Neuron (in vitro differentiated cells): ENCODE measurements at regions not wholly inside any gene's neighbourhood (a gene's known extent, or its start where the extent isn't known, plus 50 kb on each side); places are given as distances from the start of the nearest gene placed in this dataset.
"Not testable (repeated sequence)": the region's sequence is repeated elsewhere in the genome, so short reads cannot be mapped to it uniquely, and the experiment has no call there.

Source experiments
- H2AFZ ChIP-seq: one replicate; pipeline ENCODE4 v1.6.1; 2013; ENCODE audit warnings: low read depth, mild to moderate bottlenecking, inconsistent platforms, low read length, moderate library complexity
- H3K27me3 ChIP-seq: one replicate; pipeline ENCODE4 v1.6.1; 2013; ENCODE audit warnings: low read length; ENCODE audit not compliant: insufficient read depth
- H3K36me3 ChIP-seq: one replicate; pipeline ENCODE4 v1.6.1; 2013; ENCODE audit warnings: low read length; ENCODE audit not compliant: insufficient read depth
- H3K4me1 ChIP-seq: one replicate; pipeline ENCODE4 v1.6.1; 2013; ENCODE audit warnings: low read length; ENCODE audit not compliant: insufficient read depth
- H3K4me3 ChIP-seq: 2 replicates; pipeline ENCODE4 v1.5.1; 2013; ENCODE audit warnings: mild to moderate bottlenecking, low read length, moderate library complexity
- H3K9me3 ChIP-seq: one replicate; pipeline ENCODE4 v1.6.1; 2013; ENCODE audit warnings: low read length

DNA sequence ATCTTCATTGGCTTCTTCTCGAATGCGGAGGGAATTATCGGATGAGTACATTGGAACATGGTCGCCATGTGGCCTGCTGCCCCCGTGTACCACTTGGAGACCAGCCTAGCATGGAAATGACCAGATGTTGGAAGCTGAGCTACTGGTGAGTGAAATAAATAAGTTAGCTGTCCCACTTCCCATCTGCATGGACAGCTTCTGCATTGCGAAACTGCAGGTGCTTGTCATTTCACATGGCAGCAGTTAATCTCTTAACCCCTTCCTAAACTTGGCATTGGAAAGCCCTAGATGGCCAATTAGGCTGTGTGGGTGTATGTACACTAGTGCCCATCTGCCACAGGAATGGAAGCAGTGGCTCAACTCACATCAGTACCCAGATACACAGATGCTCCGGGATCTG lies 246.6 kb upstream of the IL12B start:
- no peaks in the 10 kb centered on the region for H3K27me3 ChIP-seq
- no peaks in the 10 kb centered on the region for H3K36me3 ChIP-seq
- no peak overlapping the region for H2AFZ ChIP-seq
- H3K4me1 ChIP-seq, result peaks cover 2% of the 10 kb centered on the region
- no peak overlapping the region for H3K4me3 ChIP-seq
- no peaks in the 10 kb centered on the region for H3K9me3 ChIP-seq

DNA sequence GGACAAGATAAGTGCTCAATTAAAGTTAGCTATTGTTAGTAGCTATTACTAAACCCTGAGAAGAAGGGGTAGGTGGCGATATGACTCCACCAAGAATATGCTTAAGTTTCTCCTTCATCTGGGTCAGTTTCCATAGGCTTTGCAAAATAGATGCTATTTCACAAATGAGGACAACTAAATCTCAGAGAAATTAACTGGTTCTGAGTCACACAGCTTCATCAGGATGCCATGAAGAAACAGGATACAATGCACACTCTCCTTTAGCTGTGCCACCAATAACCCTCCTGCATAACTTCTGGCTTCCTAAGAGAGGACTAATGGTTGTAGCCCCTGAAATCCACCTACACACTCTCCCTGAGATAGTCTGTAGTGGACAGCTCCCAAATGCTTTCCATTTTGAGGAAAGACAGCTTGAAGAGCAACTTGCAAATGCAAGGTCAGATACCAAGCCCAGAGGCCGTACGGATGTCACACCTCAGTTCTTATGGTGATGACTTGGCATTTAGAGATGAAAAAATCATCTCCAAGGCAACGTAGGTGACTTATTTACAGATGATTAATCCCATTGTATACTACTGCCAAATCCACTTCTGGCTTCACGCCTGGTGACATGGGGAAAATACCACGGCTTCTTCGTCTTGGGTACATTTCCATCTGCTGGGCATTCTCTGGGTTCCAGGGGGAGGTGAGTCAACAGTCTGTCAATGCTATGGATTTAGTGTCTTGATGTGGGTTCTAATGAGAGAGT lies 251.4 kb upstream of the IL12B start:
- Histone ChIP-seq H3K4me3 (no peak overlapping the region), H3K36me3 (no peaks in the 10 kb centered on the region), H3K27me3 (no peaks in the 10 kb centered on the region)

DNA sequence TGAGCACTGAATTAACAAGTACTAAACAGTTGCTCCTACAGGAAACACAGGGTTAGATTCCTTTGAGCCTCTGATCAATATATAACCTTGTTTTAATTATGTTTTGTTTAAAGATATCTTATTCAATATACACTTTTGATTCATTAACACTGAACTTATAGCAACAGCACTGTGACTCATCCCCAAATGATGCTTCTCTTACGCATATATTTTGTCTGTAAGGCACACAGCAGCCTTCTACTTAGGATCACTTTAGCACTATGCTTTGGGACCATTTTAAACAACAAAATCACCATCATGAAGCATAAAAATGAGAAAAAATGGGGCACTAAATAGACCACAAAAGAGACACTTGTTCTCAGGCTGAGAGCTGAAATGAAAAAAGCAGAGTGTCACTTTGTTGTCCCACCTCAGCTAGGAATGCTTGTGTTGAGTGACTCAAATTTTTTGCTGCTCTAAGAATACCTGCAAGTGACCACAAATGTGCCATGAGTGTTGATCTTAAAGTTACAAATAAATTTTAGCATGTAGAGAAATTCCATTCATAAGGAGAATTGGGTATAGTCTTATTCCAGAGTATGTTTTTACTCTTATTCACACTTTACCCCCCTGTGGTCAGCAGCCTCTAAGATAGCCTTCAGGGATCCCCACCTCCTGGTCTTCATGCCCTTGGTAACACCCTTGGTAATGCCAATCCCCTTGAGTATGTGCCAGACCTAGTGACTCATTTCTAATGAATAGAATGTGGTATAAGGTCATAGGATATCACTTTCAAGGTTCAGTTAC lies 252.7 kb upstream of the IL12B start:
- H3K36me3 ChIP-seq, result no peaks in the 10 kb centered on the region
- peaks cover 3% of the 10 kb centered on the region for H3K4me1 ChIP-seq
- H3K4me3 ChIP-seq, result no peak overlapping the region
- no peaks in the 10 kb centered on the region for H3K27me3 ChIP-seq
- no peak overlapping the region for H2AFZ ChIP-seq
- H3K9me3 ChIP-seq, result no peaks in the 10 kb centered on the region

More for the DNA sequence above, 251.4 kb upstream of the IL12B start:
- no peaks in the 10 kb centered on the region for H3K9me3 ChIP-seq
- H2AFZ ChIP-seq, result no peak overlapping the region
- H3K4me1 ChIP-seq, result peaks cover 3% of the 10 kb centered on the region

DNA sequence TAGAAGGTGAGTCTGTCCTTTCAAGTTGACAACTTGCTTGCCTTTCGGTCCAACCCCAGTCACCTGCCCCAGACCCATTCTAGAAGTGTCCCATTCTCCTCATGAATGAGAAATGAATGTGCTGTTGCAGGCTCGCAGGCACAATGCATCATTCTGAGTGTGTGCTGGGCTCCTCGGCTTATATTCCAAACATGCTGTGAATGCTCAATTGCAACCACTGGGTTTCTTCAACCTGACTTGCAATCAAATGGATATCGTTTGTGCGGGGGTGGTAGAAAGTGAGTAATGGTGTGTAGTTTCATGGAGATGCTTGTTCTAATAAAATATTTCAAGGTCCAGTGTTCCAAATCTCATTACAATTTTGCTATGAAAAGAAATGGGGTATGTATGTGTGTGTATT lies 256.6 kb upstream of the IL12B start:
- Histone ChIP-seq H3K4me3 (no peak overlapping the region), H2AFZ (no peak overlapping the region), H3K9me3 (no peaks in the 10 kb centered on the region), H3K27me3 (no peaks in the 10 kb centered on the region), H3K36me3 (no peaks in the 10 kb centered on the region), H3K4me1 (peaks cover under 1% of the 10 kb centered on the region)

GRCh38 chr5:159588941-159589340 lies 258.7 kb upstream of the IL12B start:
- no peaks in the 10 kb centered on the region for H3K36me3 ChIP-seq
- H3K4me1 ChIP-seq, result no peaks in the 10 kb centered on the region
- H3K9me3 ChIP-seq, result no peaks in the 10 kb centered on the region
- no peaks in the 10 kb centered on the region for H3K27me3 ChIP-seq
- no peak overlapping the region for H2AFZ ChIP-seq
- H3K4me3 ChIP-seq, result no peak overlapping the region

- H3K9me3 ChIP-seq, result no peaks in the 10 kb centered on the region
- H3K4me3 ChIP-seq, result no peak overlapping the region
- no peak overlapping the region for H2AFZ ChIP-seq
- H3K4me1 ChIP-seq, result no peaks in the 10 kb centered on the region
- no peaks in the 10 kb centered on the region for H3K27me3 ChIP-seq
- no peaks in the 10 kb centered on the region for H3K36me3 ChIP-seq
Observed at GRCh38 chr5:159593518-159594073, 263.3 kb upstream of the IL12B start.

DNA sequence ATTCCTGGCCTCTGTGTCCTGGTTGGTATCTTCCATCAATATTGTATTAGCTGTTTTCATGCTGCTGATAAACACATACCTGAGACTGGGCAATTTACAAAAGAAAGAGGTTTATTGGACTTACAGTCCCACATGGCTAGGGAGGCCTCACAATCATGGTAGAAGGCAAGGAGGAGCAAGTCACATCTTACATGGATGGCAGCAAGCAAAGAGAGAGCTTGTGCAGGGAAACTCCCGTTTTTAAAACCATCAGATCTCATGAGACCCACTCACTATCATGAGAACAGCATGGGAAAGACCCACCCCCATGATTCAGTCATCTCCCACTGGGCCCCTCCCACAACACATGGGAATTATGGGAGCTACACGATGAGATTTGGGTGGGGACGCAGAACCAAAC lies 265.3 kb upstream of the IL12B start:
- not testable (repeated sequence) for H3K9me3 ChIP-seq, H3K4me3 ChIP-seq, H3K4me1 ChIP-seq, H2AFZ ChIP-seq, H3K27me3 ChIP-seq, H3K36me3 ChIP-seq

DNA sequence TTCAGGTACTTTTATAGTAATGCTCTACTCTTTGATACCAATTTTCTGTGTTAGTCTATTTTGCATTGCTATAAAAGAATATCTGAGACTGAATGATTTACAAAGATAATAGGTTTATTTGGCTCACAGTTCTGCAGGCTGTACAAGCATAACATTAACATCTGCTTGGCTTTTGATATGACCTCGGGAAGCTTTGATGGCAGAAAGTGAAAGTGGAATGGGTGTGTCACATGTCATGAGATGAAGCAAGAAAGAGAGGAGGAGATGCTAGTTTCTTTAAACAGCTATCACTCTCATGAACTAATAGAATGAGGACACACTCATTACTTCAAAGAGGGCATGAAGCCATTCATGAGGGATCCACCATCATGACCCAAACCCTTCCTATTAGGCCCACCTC lies 270.9 kb upstream of the IL12B start:
- H3K27me3 ChIP-seq, result no peaks in the 10 kb centered on the region
- H3K9me3 ChIP-seq, result no peaks in the 10 kb centered on the region
- H3K4me3 ChIP-seq, result no peak overlapping the region
- H3K4me1 ChIP-seq, result no peaks in the 10 kb centered on the region
- H3K36me3 ChIP-seq, result no peaks in the 10 kb centered on the region
- H2AFZ ChIP-seq, result no peak overlapping the region

DNA sequence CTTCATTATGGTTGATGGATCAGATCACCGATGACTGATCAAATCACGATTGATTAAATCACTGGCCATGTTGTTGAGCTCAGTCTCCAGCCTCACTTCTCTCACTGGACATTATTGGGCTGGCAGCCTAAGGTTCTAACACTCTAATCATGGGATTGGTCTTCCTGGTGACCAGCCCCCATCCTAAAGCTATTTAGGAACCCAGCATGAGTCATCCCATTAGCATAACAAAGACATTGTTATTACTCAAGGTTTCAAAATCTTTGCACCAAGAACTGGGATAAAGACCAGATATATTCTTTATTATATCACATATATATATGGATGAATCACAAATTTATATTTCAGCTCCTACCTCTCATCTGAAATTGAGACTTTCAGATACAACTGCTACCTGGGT lies 272.1 kb upstream of the IL12B start:
- Histone ChIP-seq H3K4me3 (no peak overlapping the region), H2AFZ (no peak overlapping the region)

GRCh38 chr5:159605585-159605984 lies 275.3 kb upstream of the IL12B start:
- Histone ChIP-seq H3K27me3 (no peaks in the 10 kb centered on the region), H2AFZ (no peak overlapping the region), H3K9me3 (no peaks in the 10 kb centered on the region), H3K4me1 (no peaks in the 10 kb centered on the region), H3K36me3 (no peaks in the 10 kb centered on the region), H3K4me3 (no peak overlapping the region)

More for the DNA sequence above, 272.1 kb upstream of the IL12B start:
- H3K4me1 ChIP-seq, result no peaks in the 10 kb centered on the region
- no peaks in the 10 kb centered on the region for H3K9me3 ChIP-seq
- H3K27me3 ChIP-seq, result no peaks in the 10 kb centered on the region
- no peaks in the 10 kb centered on the region for H3K36me3 ChIP-seq

DNA sequence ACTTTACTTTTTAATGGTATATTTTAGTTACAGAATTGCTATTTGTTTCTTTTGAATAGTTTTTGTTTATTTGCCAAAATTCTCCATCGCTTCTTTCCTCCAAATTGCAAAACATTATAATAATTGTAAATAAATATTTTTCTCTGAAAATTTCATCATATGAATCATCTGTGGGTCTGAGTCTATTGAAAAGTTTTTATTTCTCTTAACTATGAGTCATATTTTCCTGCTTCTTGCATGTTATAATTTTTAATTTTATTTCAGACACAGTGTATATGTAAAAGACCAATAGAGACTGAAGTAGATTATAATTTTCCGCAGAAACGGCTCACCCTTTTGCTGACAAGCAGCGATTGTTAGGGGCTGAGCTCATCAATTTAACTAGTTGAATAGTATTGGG lies 279.1 kb upstream of the IL12B start:
- Histone ChIP-seq H3K4me3 (no peak overlapping the region), H3K27me3 (no peaks in the 10 kb centered on the region), H2AFZ (no peak overlapping the region), H3K36me3 (no peaks in the 10 kb centered on the region), H3K4me1 (no peaks in the 10 kb centered on the region), H3K9me3 (no peaks in the 10 kb centered on the region)

- no peaks in the 10 kb centered on the region for H3K36me3 ChIP-seq
- H3K4me1 ChIP-seq, result no peaks in the 10 kb centered on the region
- no peak overlapping the region for H3K4me3 ChIP-seq
- H3K9me3 ChIP-seq, result no peaks in the 10 kb centered on the region
- H3K27me3 ChIP-seq, result no peaks in the 10 kb centered on the region
- H2AFZ ChIP-seq, result no peak overlapping the region
Observed at GRCh38 chr5:159610966-159611579, 280.8 kb upstream of the IL12B start.

DNA sequence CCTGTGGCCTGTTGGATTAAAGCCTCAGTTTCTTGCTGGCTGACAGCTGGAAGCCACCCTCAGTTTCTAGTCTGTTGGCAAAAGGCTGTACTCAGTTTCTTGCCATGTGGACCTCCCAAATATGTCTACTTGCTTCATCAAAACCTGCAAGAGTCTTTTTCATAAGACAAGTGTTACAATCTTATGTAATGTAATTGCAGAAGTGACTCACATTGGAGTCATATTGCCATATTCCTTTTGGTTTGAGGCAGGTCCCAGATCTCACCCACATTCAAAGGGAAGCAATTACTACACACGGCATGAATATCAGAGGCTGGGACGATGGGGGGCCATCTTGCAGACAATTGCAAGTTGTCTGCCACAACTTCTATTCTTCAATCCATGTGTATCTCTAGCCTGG lies 286.7 kb upstream of the IL12B start:
- Histone ChIP-seq H3K36me3 (no peaks in the 10 kb centered on the region), H2AFZ (no peak overlapping the region), H3K4me3 (no peak overlapping the region), H3K4me1 (no peaks in the 10 kb centered on the region), H3K9me3 (no peaks in the 10 kb centered on the region), H3K27me3 (no peaks in the 10 kb centered on the region)
